Natural killer cell (primary cell): ENCODE measurements at regions not wholly inside any gene's neighbourhood (a gene's known extent, or its start where the extent isn't known, plus 50 kb on each side); places are given as distances from the start of the nearest gene placed in this dataset.

ENCODE experiments used
- ATAC-seq, 3 donors: fragments of 150-1000 bp in 2 of 3; fragments of 200-7000 bp in 1 of 3; cut with Tn5 transposase; 1 replicate in 1 of 3; 2 replicates in 2 of 3; pipeline ENCODE4 v1.10.0; 2021; ENCODE audit warnings: mild to moderate bottlenecking in 2 of 3, moderate library complexity in 2 of 3
- DNase-seq, 2 donors: peaks; one replicate each; pipeline versions ENCODE4 v3.0.0 to v3.0.0-alpha.2; 2013 to 2021; ENCODE audit warnings: mixed read lengths in 1 of 2
- H3K27ac ChIP-seq: one replicate; pipeline ENCODE4 v1.5.1; 2013; ENCODE audit warnings: mild to moderate bottlenecking, low read length
- H3K27me3 ChIP-seq: one replicate; pipeline ENCODE4 v1.6.1; 2013; ENCODE audit warnings: low read length; ENCODE audit not compliant: control insufficient read depth, insufficient read depth
- H3K36me3 ChIP-seq: one replicate; pipeline ENCODE4 v1.6.1; 2013; ENCODE audit warnings: low read length; ENCODE audit not compliant: control insufficient read depth, insufficient read depth
- H3K4me1 ChIP-seq: one replicate; pipeline ENCODE4 v1.6.1; 2013; ENCODE audit warnings: low read length; ENCODE audit not compliant: control insufficient read depth, insufficient read depth
- H3K4me3 ChIP-seq: one replicate; pipeline ENCODE4 v1.5.1; 2013; ENCODE audit warnings: low read length
- H3K9me3 ChIP-seq: one replicate; pipeline ENCODE4 v1.6.1; 2013; ENCODE audit warnings: low read length; ENCODE audit not compliant: control insufficient read depth, insufficient read depth
- H3K27ac Mint-ChIP-seq, 2 donors: one replicate each; pipeline ENCODE4 v1.8.0; 2022; ENCODE audit warnings: mild to moderate bottlenecking in 2 of 2, mixed read lengths in 2 of 2, moderate library complexity in 1 of 2
- H3K27me3 Mint-ChIP-seq, 2 donors: one replicate each; pipeline ENCODE4 v1.8.0; 2022; ENCODE audit warnings: low read depth in 2 of 2, mixed read lengths in 2 of 2
- H3K36me3 Mint-ChIP-seq: one replicate; pipeline ENCODE4 v1.8.0; 2022; ENCODE audit warnings: mixed read lengths
- H3K4me1 Mint-ChIP-seq, 2 donors: one replicate each; pipeline ENCODE4 v1.8.0; 2022; ENCODE audit warnings: mixed read lengths in 2 of 2
- H3K4me3 Mint-ChIP-seq: one replicate; pipeline ENCODE4 v1.8.0; 2022; ENCODE audit warnings: mild to moderate bottlenecking, moderate library complexity, mixed read lengths
- H3K9me3 Mint-ChIP-seq, 2 donors: one replicate each; pipeline ENCODE4 v1.8.0; 2022; ENCODE audit warnings: mixed read lengths in 2 of 2
- WGBS: methylation state at CpG from one replicate; pipeline ENCODE4 v1.1.7; 2013; ENCODE audit warnings: missing lambda C conversion rate; ENCODE audit not compliant: insufficient coverage; 5-methylcytosine and 5-hydroxymethylcytosine counted together
- intact Hi-C: fragments of 100-400 bp; cut with micrococcal nuclease; formaldehyde crosslinking; loops from one replicate; pipeline ENCODE4 v1.14.2; 2022
- TF ChIP-seq, protein P1 (sequence below): fragments of 200-600 bp; IDR thresholded peaks from one replicate; pipeline ENCODE4 v1.8.0; 2022; ENCODE audit warnings: antibody characterized with exemption

DNA sequence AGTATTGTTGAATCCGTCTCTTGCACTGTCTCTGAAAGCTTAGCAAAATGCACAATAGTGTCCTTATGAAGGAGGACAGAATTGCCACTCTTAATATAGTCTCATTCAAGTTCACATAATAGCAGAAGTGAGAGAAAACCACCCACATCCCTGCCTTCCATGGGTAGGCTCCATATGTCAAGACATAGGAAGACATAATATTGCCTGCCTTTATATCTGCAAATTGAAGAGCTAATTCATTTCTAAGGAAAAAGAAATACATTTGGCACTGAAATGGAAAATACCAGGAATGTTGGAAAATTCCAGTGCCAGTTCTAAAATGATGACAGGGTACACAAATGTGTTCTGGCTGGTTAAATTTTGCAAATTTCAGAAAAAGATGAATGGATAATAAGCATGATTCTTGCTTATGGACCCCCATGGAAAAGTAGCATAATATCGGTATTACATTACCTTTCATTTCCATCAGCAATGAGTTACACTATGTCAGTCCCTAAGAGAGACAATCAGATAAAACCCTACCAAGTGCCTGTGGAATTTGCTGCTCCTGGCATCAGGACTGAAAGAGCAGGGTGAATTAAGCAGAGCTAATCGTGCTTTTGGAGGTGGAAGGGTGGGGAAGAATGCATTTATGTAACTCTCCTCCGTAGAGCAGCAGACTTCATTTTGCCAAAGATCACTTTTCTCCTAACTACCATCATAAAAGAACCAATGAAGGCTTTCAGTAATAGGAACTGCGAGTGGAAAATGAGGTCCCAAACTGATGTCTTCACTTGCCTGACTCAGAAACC, 312.6 kb downstream of the FGFR2 start:
- Histone ChIP-seq H3K4me1 (no peaks in the 10 kb centered on the region), H3K27ac (no peak overlapping the region), H3K4me3 (no peak overlapping the region), H3K27me3 (no peaks in the 10 kb centered on the region), H3K36me3 (no peaks in the 10 kb centered on the region), H3K9me3 (no peaks in the 10 kb centered on the region)
- DNase-seq (no peak), ATAC-seq (no peak)
- no peak overlapping the region for H3K27ac Mint-ChIP-seq
- H3K9me3 Mint-ChIP-seq = no peaks in the 10 kb centered on the region
- no peaks in the 10 kb centered on the region for H3K4me1 Mint-ChIP-seq
- H3K36me3 Mint-ChIP-seq = no peaks in the 10 kb centered on the region
- TF ChIP-seq, protein P1, sequence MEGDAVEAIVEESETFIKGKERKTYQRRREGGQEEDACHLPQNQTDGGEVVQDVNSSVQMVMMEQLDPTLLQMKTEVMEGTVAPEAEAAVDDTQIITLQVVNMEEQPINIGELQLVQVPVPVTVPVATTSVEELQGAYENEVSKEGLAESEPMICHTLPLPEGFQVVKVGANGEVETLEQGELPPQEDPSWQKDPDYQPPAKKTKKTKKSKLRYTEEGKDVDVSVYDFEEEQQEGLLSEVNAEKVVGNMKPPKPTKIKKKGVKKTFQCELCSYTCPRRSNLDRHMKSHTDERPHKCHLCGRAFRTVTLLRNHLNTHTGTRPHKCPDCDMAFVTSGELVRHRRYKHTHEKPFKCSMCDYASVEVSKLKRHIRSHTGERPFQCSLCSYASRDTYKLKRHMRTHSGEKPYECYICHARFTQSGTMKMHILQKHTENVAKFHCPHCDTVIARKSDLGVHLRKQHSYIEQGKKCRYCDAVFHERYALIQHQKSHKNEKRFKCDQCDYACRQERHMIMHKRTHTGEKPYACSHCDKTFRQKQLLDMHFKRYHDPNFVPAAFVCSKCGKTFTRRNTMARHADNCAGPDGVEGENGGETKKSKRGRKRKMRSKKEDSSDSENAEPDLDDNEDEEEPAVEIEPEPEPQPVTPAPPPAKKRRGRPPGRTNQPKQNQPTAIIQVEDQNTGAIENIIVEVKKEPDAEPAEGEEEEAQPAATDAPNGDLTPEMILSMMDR = no peak
- no peak overlapping the region for H3K4me3 Mint-ChIP-seq
- 76% methylated on average over 3 of the region's 5 CpGs for WGBS
- H3K27me3 Mint-ChIP-seq = no peaks in the 10 kb centered on the region
- intact Hi-C loops = no loop called here

- no peaks in the 10 kb centered on the region for H3K36me3 ChIP-seq
- no peak overlapping the region for H3K27ac ChIP-seq
- no peak overlapping the region for H3K4me3 Mint-ChIP-seq
- H3K4me1 Mint-ChIP-seq = no peaks in the 10 kb centered on the region
- H3K9me3 ChIP-seq = no peaks in the 10 kb centered on the region
- DNase-seq (no peak), ATAC-seq (no peak)
- H3K27me3 Mint-ChIP-seq = no peaks in the 10 kb centered on the region
- H3K27me3 ChIP-seq = no peaks in the 10 kb centered on the region
- H3K4me1 ChIP-seq = no peaks in the 10 kb centered on the region
- 65% methylated on average over 1 of the region's 1 CpG for WGBS
- no peaks in the 10 kb centered on the region for H3K36me3 Mint-ChIP-seq
- H3K27ac Mint-ChIP-seq = no peak overlapping the region
- no peak overlapping the region for H3K4me3 ChIP-seq
- TF ChIP-seq, protein P1 = no peak
- intact Hi-C loops = no loop called here
- H3K9me3 Mint-ChIP-seq = no peaks in the 10 kb centered on the region
Observed at GRCh38 chr10:121288011-121288410, 310.2 kb downstream of the FGFR2 start.

DNA sequence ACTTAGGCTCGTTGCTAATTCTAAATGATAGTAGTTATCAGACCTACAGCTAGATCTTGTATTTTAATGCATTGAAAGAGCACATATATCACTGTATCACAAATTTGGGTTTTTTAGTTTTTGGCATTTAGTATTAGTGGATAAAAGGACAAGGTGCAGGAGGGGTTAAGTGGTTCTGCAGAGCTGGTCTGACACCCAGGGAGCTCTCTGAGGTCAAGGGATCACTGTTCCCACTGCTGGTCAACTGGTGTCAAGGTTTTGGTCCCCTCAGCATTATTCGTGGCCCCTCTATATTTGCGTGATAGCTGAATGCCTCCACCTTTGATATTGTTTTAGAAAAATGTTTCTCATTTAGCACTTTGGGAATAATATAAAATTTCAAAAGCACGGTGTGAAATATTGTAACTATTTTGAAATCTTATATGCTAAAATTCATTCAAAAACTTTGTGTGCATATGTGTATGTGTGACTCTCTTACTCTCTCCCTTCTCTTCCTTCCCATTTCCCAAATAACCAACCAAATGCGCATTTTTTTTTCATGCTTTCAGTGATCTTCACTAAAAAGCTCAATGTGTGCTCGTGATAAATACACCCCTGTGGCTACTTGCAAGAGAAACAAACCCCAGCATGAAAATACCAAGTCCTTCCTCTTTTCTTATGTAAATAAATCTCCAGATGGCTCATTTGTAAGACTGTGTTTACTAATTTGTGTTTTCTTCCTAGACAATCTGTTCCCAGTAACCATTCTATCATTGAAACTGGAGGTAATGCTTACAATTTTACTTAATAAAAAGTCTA, 309.2 kb downstream of the FGFR2 start:
- Histone ChIP-seq H3K27me3 (no peaks in the 10 kb centered on the region), H3K9me3 (no peaks in the 10 kb centered on the region), H3K4me3 (no peak overlapping the region), H3K36me3 (no peaks in the 10 kb centered on the region), H3K27ac (no peak overlapping the region), H3K4me1 (no peaks in the 10 kb centered on the region)
- WGBS = 8% methylated on average over 2 of the region's 6 CpGs
- DNase-seq (no peak), ATAC-seq (no peak)
- no peak overlapping the region for H3K4me3 Mint-ChIP-seq
- no peaks in the 10 kb centered on the region for H3K9me3 Mint-ChIP-seq
- no peaks in the 10 kb centered on the region for H3K36me3 Mint-ChIP-seq
- no peak overlapping the region for H3K27ac Mint-ChIP-seq
- intact Hi-C loops = no loop called here
- TF ChIP-seq, protein P1 = no peak
- no peaks in the 10 kb centered on the region for H3K27me3 Mint-ChIP-seq
- no peaks in the 10 kb centered on the region for H3K4me1 Mint-ChIP-seq
